Neural progenitor cell (in vitro differentiated cells): ENCODE measurements at regions not wholly inside any gene's neighbourhood (a gene's known extent, or its start where the extent isn't known, plus 50 kb on each side); places are given as distances from the start of the nearest gene placed in this dataset.

ENCODE experiments used
- EZH2 ChIP-seq: fragments of 200-600 bp; sonication (generic); IDR thresholded peaks from 2 replicates; pipeline ENCODE4 v1.6.1; 2017; ENCODE audit warnings: antibody characterized with exemption, mild to moderate bottlenecking, moderate library complexity
- EZH2phosphoT487 ChIP-seq: fragments of 200-600 bp; sonication (generic); IDR thresholded peaks from 2 replicates; pipeline ENCODE4 v1.6.1; 2017; ENCODE audit warnings: antibody characterized with exemption
- TF ChIP-seq, protein P1 (sequence below): fragments of 200-600 bp; sonication (generic); IDR thresholded peaks from 2 replicates; pipeline ENCODE4 v1.5.1; 2017; ENCODE audit warnings: antibody characterized with exemption, mild to moderate bottlenecking

DNA sequence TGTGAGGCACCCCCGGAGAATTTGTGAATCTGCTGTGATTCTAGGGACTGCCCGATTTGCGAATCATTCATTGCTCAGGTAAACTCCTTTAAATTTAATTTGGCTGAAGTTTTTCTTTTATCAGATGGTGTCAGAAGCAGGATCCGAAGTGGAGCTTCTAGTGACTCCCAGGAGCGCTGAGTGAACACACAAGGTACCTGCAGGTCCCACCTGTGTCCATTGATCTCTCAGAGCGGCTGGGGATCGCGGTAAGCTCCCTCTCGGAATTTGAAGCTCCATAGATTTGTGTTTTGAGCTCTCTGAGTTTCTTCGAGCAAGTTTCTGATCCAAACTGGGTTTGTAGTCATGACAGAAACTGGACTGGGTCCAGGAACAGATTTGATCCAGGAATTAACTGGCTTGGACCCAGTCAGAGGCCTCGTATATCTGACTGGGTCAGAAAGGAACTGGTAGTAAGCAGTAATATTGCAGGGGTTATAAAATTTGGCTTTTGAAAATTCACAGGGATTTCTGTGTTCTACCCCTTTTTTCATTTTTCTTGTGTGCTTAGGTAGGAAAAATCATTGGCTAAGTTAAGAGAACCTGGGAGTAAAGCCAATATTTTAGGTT lies 56.2 kb upstream of the EDEM3 start:
- TF ChIP-seq EZH2phosphoT487 (no peak), EZH2 (no peak)
- TF ChIP-seq, protein P1, sequence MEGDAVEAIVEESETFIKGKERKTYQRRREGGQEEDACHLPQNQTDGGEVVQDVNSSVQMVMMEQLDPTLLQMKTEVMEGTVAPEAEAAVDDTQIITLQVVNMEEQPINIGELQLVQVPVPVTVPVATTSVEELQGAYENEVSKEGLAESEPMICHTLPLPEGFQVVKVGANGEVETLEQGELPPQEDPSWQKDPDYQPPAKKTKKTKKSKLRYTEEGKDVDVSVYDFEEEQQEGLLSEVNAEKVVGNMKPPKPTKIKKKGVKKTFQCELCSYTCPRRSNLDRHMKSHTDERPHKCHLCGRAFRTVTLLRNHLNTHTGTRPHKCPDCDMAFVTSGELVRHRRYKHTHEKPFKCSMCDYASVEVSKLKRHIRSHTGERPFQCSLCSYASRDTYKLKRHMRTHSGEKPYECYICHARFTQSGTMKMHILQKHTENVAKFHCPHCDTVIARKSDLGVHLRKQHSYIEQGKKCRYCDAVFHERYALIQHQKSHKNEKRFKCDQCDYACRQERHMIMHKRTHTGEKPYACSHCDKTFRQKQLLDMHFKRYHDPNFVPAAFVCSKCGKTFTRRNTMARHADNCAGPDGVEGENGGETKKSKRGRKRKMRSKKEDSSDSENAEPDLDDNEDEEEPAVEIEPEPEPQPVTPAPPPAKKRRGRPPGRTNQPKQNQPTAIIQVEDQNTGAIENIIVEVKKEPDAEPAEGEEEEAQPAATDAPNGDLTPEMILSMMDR = no peak
